ENCODE measurements at regions not wholly inside any gene's neighbourhood (a gene's known extent, or its start where the extent isn't known, plus 50 kb on each side); places are given as distances from the start of the nearest gene placed in this dataset.
"Not testable (repeated sequence)": the region's sequence is repeated elsewhere in the genome, so short reads cannot be mapped to it uniquely, and the experiment has no call there.

- no peak for DNase-seq
Measured at GRCh38 chr6:152811785-152812184, 61.2 kb downstream of the VIP start.

DNA sequence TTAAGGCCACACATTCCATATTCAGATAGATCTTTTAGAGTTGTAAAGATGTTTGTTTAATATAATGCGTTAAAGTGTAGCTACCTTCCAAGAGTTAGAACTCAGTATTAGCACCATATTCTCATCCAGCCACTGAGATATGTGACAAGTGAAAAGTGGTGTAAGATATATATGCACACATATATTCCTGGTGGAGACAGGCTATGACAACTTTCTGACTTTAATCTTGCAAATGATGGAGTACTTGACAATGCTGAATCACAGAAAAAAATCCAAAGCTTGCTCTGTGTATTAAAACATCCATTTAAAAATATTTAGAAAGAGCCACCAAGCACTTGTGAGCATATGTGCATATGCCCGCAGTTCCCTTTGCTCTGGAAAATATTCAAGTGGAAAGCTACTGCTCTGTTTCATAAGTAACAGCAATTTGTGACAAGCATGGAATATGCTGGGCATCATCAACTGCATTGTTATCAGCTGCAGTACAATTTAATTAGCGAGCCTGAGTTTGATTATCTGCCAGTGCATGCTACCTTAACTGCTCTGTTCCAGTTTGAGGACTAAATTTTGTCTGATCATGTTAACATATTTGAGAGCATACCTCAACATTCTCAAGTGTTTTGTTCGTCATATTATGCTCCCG lies 64.8 kb downstream of the VIP start:
- no peak for DNase-seq

DNA sequence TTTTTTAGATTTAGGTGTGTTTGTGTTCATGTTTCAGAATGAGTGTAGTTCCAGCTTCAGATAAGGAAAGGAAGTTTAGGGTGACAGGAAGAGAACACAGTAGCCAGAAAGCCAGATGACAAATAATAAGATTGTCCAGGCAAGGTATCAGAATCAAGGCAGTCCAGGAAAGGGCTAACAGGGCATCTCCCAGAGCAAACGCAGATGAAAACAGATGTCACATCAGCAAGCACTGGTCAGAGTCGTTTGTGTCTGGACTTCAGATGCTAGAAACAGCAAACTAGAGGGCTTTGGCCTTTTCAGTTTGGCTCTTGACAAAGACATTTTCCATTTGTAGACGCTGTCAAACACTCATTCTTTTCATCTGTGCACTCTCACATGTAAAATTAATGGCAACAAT lies 65.5 kb downstream of the VIP start:
- DNase-seq: no peak

- DNase-seq: no peak
Measured at GRCh38 chr6:152821525-152821924, 70.9 kb downstream of the VIP start.

- DNase-seq: no peak
Measured at GRCh38 chr6:152824666-152825065, 74.1 kb downstream of the VIP start.

DNA sequence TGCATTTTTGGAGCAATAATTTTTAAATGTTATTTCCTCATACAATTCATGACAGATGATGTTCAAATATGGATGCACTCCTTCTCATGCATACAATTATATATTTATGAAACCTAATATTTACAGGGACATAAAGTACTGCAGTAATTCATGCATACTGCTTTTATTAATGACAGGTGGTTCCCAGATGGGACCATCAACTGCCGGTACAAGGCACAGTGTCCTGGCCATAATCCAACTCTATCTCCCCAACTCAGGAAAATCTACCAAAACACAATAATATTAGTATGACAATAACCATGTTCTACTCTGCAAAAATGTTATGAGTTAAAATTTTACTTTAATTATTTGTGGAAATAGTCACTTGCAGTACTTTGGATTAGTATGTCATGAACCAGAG lies 77.8 kb downstream of the VIP start:
- no peak for DNase-seq

GRCh38 chr6:152834366-152834765 lies 83.8 kb downstream of the VIP start:
- not testable (repeated sequence) for DNase-seq

DNA sequence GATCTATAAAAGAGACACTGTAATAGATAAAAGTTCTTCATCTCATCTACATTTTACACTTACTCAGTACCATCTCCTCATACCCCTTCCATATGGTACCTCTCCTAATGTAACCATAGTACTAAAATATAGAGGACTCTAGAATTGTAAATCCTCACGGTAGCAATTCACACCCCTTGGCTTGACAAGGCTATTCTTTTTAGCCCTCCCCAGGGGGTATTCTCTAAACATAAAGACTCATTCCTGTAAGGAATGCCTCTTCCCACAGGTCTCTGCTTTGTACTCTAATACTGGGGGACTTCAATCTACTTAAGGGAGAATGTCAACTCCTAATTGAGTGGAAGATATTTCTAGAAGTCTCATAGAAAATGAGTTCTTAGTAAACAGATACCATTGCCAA lies 85.9 kb downstream of the VIP start:
- no peak for DNase-seq

GRCh38 chr6:152845421-152845820 lies 94.8 kb downstream of the VIP start:
- DNase-seq: no peak

GRCh38 chr6:152846825-152847224 lies 96.2 kb downstream of the VIP start:
- no peak for DNase-seq

- no peak for DNase-seq
Measured at GRCh38 chr6:152848919-152849318, 98.3 kb downstream of the VIP start.

- DNase-seq: no peak
Measured at GRCh38 chr6:152854086-152854795, 103.6 kb downstream of the VIP start.

DNA sequence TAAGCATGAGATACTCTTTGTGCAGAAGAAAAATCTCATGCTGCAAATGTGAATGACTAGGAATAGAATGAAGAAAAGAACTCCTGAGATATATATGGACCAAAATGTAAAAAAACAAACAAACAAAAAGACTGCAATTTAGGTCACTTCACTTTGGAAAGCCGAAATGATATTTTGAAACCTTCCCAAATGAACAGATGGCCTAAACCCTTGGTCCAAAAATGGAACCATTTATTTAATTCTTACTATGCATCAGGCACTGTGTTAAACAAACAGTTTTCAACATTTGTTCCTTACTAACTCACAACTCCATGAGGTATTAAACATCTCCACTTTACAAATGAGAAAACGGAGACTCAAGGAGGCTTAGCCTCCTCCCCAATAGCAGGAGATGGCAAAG lies 107.5 kb downstream of the VIP start:
- DNase-seq: no peak

DNA sequence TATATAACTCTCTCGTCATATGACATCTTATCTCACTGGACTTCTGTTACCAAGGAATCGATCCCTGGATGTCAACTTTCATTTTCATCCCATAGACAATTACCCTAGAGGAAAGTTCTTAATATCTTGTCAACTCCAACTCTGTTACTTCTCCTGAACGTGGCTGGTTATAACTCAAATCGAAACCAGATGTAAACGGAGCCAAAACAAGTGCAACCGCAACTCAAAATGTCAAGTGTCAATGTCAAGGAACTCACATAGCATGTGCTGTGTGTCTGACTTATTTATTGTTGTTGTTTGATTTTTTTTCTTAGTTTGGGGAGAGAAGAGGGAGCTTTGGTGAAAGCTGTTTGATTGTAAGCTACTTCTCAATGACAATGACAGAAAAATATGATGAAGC lies 108.6 kb downstream of the VIP start:
- DNase-seq: no peak

- no peak for DNase-seq
Measured at GRCh38 chr6:152863618-152864326, 113.2 kb downstream of the VIP start.

- no peak for DNase-seq
Measured at GRCh38 chr6:152874267-152874666, 108.6 kb downstream of the FBXO5 start.

DNA sequence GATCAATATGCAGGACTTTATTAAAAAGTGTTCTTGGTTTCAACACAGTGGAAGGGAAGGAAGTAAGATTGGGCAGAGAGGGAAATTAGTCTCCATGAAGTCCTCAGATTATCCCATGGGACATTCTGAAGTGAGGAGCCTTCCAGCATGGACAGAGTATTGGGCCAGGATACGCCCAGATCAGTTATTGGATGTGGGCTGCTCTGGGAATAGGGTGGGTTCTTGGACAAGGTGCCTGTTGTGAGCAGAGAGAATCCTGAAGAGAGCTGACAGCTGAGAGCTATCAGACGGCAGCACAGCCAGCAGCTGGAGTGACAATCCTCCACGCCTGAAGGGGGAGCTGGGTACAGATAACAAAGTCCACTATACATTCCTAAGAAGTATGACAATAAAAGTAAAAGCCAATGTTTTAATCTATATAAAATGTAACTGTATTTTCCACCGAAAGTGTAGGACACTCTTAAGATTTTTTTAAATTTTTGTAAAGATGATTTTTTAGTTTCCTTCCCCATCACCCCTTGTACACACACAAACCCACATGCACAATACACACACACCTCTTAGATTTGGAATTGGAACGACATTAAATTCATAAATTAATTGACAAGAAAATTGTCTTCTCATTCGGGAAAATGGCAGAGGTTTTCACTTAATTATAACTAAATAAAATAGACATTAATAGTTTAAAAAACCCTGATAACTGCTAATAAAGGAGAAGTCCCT lies 107.8 kb downstream of the FBXO5 start:
- no peak for DNase-seq

DNA sequence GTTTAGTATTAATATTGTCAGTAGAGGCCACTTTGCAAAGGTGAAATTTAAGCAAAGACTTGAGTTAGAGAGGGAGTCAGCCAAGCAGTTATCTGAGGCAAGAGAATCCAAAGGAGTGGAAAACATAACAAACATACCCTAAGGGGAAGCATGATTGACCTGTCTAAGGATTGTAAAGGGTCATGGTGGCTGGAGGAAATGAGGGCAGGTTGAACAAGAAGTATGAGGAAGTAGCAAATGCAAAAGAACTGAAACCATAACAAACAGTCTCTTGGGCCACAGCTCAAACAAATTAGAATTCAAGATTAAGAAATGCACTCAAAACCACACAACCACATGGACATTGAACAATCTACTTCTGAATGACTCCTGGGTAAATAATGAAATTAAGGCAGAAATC lies 103.2 kb downstream of the FBXO5 start:
- no peak for DNase-seq

GRCh38 chr6:152893187-152893586 lies 89.7 kb downstream of the FBXO5 start:
- no peak for DNase-seq

DNA sequence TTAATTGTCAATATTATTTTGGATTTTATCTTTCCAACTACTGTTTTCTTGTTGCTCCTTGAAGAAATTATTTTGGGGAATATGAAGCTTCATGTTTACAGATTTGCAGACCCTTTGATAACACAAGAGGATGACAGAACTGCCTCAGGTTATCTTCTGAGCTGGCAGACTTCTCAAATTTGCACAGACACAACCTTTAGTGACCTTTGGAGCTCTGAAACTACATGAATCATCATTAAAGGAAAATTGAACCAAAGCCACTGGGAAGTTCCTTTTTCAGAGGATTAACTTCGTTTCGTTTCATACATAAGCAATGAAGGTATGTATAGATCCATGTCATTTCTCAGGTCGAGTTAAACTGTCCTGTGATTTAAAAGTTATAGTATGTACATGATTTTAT lies 85.9 kb downstream of the FBXO5 start:
- no peak for DNase-seq

DNA sequence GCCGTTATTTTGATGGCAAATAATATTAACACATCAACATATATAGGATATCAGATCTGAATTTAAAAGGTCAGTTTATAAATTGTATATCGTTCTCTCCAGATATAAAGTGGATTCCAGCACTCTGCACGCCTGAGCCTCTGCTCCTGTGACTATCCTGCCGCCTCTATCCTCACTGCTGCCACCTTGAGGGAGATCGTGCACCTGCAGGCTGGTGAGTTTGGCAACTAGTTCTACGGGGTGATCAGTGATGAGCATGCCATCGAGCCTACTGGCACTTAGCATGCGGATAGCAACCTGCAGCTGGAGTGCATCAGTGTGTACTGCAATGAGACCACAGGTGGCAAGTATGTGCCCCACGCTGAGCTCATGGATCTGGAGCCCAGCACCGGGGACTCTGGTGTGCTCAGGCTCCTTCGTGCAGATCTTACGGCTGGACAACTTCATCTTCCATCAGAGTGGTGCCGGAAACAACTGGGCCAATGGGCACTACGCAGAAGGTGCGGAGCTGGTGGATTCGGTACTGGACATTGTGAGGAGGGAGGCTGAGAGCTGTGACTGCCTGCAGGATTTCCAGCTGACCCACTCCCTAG lies 84.9 kb downstream of the FBXO5 start:
- DNase-seq: peak; percentile 46

GRCh38 chr6:152904678-152905077 lies 78.2 kb downstream of the FBXO5 start:
- DNase-seq: no peak
